Testis (tissue), 2 donors: ENCODE measurements at regions not wholly inside any gene's neighbourhood (a gene's known extent, or its start where the extent isn't known, plus 50 kb on each side); places are given as distances from the start of the nearest gene placed in this dataset.

ENCODE experiments used
- CTCF ChIP-seq, 3 experiments: fragments of 450-650 bp in 2 of 3; fragments of 200-600 bp in 1 of 3; sonication (generic) in 1 of 3; IDR thresholded peaks; one replicate each; pipeline ENCODE4 v1.5.1; 2016 to 2019; ENCODE audit warnings: antibody characterized with exemption in 3 of 3, mild to moderate bottlenecking in 2 of 3, moderate library complexity in 1 of 3
- POLR2A ChIP-seq: fragments of 450-650 bp; IDR thresholded peaks from one replicate; pipeline ENCODE4 v1.6.1; 2017; ENCODE audit warnings: antibody characterized with exemption, mild to moderate bottlenecking, moderate library complexity

DNA sequence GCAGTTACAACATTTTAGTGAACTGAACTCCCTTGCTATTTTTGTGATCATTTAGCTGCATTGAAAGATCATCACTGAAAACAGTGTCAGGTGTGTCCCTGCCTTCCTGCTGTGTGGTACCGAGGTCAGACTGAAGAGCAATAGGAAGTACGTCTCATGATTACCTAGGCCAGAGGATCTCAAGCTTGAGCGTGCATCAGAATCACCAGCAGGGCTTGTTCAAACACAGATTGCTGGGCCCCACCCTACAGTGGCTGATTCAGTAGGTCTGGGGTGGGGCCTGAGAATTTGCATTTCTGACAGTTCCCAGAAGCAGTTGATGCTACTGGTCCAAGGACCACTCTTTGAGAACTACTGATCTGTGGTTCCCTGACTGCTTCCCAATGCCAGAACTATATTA, 159.6 kb downstream of the ACTL7B start:
- TF ChIP-seq CTCF (IDR thresholded peaks at IDR 0.05) (no peak), POLR2A (no peak)
